Liver (tissue), 8 donors: ENCODE measurements at regions not wholly inside any gene's neighbourhood (a gene's known extent, or its start where the extent isn't known, plus 50 kb on each side); places are given as distances from the start of the nearest gene placed in this dataset.

ENCODE experiments used
- DNase-seq: peaks from one replicate; pipeline ENCODE4 v3.0.0-alpha.2; 2017; ENCODE audit warnings: low spot score
- H3K27ac ChIP-seq, 2 donors: one replicate each; pipeline ENCODE4 v1.7.0; 2013; ENCODE audit warnings: inconsistent platforms in 2 of 2, low read length in 2 of 2, control low read depth in 1 of 2, low read depth in 1 of 2, mild to moderate bottlenecking in 1 of 2
- H3K27me3 ChIP-seq, 4 donors: one replicate each; pipeline versions ENCODE4 v1.6.1 to v1.7.0; 2013; ENCODE audit warnings: low read length in 3 of 4, inconsistent platforms in 1 of 4, mild to moderate bottlenecking in 1 of 4, moderate library complexity in 1 of 4; ENCODE audit not compliant: control insufficient read depth in 4 of 4, insufficient read depth in 4 of 4
- H3K36me3 ChIP-seq, 4 donors: one replicate each; pipeline versions ENCODE4 v1.6.1 to v1.7.0; 2013; ENCODE audit warnings: low read length in 3 of 4, mild to moderate bottlenecking in 3 of 4, low read depth in 1 of 4, moderate library complexity in 1 of 4; ENCODE audit not compliant: control insufficient read depth in 4 of 4, insufficient read depth in 3 of 4
- H3K4me1 ChIP-seq, 4 donors: one replicate each; pipeline versions ENCODE4 v1.6.1 to v1.7.0; 2013; ENCODE audit warnings: low read length in 3 of 4, mild to moderate bottlenecking in 3 of 4, moderate library complexity in 1 of 4; ENCODE audit not compliant: control insufficient read depth in 4 of 4, insufficient read depth in 4 of 4
- H3K4me3 ChIP-seq, 3 donors: one replicate each; pipeline versions ENCODE4 v1.6.1 to v1.7.0; 2013; ENCODE audit warnings: low read length in 3 of 3, control low read depth in 1 of 3, low read depth in 1 of 3, mild to moderate bottlenecking in 1 of 3
- H3K9ac ChIP-seq, 2 donors: one replicate each; pipeline ENCODE4 v1.7.0; 2013; ENCODE audit warnings: low read length in 2 of 2, mild to moderate bottlenecking in 2 of 2, moderate library complexity in 2 of 2, control low read depth in 1 of 2, low read depth in 1 of 2
- H3K9me3 ChIP-seq, 4 donors: one replicate each; pipeline versions ENCODE4 v1.6.1 to v1.7.0; 2013; ENCODE audit warnings: low read length in 3 of 4; ENCODE audit not compliant: control insufficient read depth in 4 of 4
- ATF3 ChIP-seq: IDR thresholded peaks from 2 replicates; pipeline ENCODE4 v1.6.1; 2016; ENCODE audit warnings: antibody characterized with exemption
- CTCF ChIP-seq: fragments of 150-350 bp; IDR thresholded peaks from 2 replicates; pipeline ENCODE4 v1.5.1; 2017; ENCODE audit warnings: improper control_type of control experiment, low read depth, low read length; ENCODE audit not compliant: missing input control
- EGR1 ChIP-seq, 2 donors: IDR thresholded peaks; 2 replicates each; pipeline ENCODE4 v1.6.1; 2016 to 2018; ENCODE audit warnings: antibody characterized with exemption in 2 of 2, low read depth in 2 of 2
- FOXA1 ChIP-seq: IDR thresholded peaks from 2 replicates; pipeline ENCODE4 v1.6.1; 2016; ENCODE audit warnings: antibody characterized with exemption
- FOXA2 ChIP-seq: IDR thresholded peaks from 2 replicates; pipeline ENCODE4 v1.6.1; 2016; ENCODE audit warnings: antibody characterized with exemption
- GABPA ChIP-seq, 2 donors: IDR thresholded peaks in 1 of 2; conservative IDR thresholded peaks in 1 of 2; 2 replicates each; pipeline ENCODE4 v1.6.1; 2016; ENCODE audit warnings: antibody characterized with exemption in 2 of 2, mild to moderate bottlenecking in 1 of 2, moderate library complexity in 1 of 2
- HNF4A ChIP-seq, 2 donors: conservative IDR thresholded peaks; 2 replicates each; pipeline ENCODE4 v1.6.1; 2016; ENCODE audit warnings: antibody characterized with exemption in 2 of 2, mild to moderate bottlenecking in 2 of 2
- HNF4G ChIP-seq: IDR thresholded peaks from 2 replicates; pipeline ENCODE4 v1.6.1; 2016; ENCODE audit warnings: antibody characterized with exemption
- JUND ChIP-seq, 2 donors: IDR thresholded peaks; 2 replicates each; pipeline ENCODE4 v1.6.1; 2016; ENCODE audit warnings: antibody characterized with exemption in 2 of 2
- MAX ChIP-seq: IDR thresholded peaks from 2 replicates; pipeline ENCODE4 v1.6.1; 2016; ENCODE audit warnings: antibody characterized with exemption
- NR2F2 ChIP-seq: IDR thresholded peaks from 2 replicates; pipeline ENCODE4 v1.6.1; 2016; ENCODE audit warnings: antibody characterized with exemption
- RAD21 ChIP-seq, 2 donors: IDR thresholded peaks; 2 replicates each; pipeline ENCODE4 v1.6.1; 2016; ENCODE audit warnings: antibody characterized with exemption in 2 of 2, mild to moderate bottlenecking in 2 of 2
- REST ChIP-seq: IDR thresholded peaks from 2 replicates; pipeline ENCODE4 v1.6.1; 2016; ENCODE audit warnings: antibody characterized with exemption, mild to moderate bottlenecking
- RXRA ChIP-seq, 2 donors: IDR thresholded peaks; 2 replicates each; pipeline ENCODE4 v1.6.1; 2017 to 2018; ENCODE audit warnings: antibody characterized with exemption in 2 of 2, mild to moderate bottlenecking in 1 of 2
- SP1 ChIP-seq: IDR thresholded peaks from 2 replicates; pipeline ENCODE4 v1.6.1; 2018; ENCODE audit warnings: antibody characterized with exemption, mild to moderate bottlenecking
- TAF1 ChIP-seq: conservative IDR thresholded peaks from 2 replicates; pipeline ENCODE4 v1.6.1; 2016; ENCODE audit warnings: antibody characterized with exemption, mild to moderate bottlenecking
- YY1 ChIP-seq: IDR thresholded peaks from 2 replicates; pipeline ENCODE4 v1.6.1; 2016; ENCODE audit warnings: antibody characterized with exemption, mild to moderate bottlenecking
- ZBTB33 ChIP-seq: IDR thresholded peaks from 2 replicates; pipeline ENCODE4 v1.6.1; 2016; ENCODE audit warnings: antibody characterized with exemption
- WGBS: extraction: QIAGEN DNeasy Blood & Tissue Kit; methylation state at CpG from one replicate; pipeline ENCODE4 v1.1.7; 2013; 5-methylcytosine and 5-hydroxymethylcytosine counted together
- donor health status: healthy.
- donor health status: healthy.
- donor health status: healthy.
- donor health status: healthy.
- donor health status: healthy.

- TF ChIP-seq MAX, result no peak
Measured at GRCh38 chr6:109302176-109302575, 80.1 kb downstream of the CD164 start (continued).

GRCh38 chr6:109301418-109301817, 80.8 kb downstream of the CD164 start:
- Histone ChIP-seq H3K27me3 (no peaks in the 10 kb centered on the region), H3K36me3 (no peaks in the 10 kb centered on the region), H3K9ac (no peak overlapping the region), H3K4me3 (no peak overlapping the region), H3K9me3 (no peaks in the 10 kb centered on the region), H3K27ac (no peak overlapping the region), H3K4me1 (peaks cover 0 to 4% (median 1%) of the 10 kb centered on the region in 4 donors)
- DNase-seq, result no peak
- TF ChIP-seq MAX (no peak), FOXA2 (no peak), SP1 (no peak), ATF3 (no peak), YY1 (no peak), GABPA (IDR thresholded peaks at IDR 0.05 in 1 of 2, conservative IDR thresholded peaks at IDR 0.05 in 1 of 2) (no peak), JUND (IDR thresholded peaks at IDR 0.05) (no peak), HNF4A (conservative IDR thresholded peaks at IDR 0.05) (no peak), REST (no peak), EGR1 (IDR thresholded peaks at IDR 0.05; ENCODE audit: low read depth in 2 of 2) (no peak), CTCF (no peak), HNF4G (no peak), RXRA (IDR thresholded peaks at IDR 0.05) (no peak), TAF1 (no peak), NR2F2 (no peak), ZBTB33 (no peak), RAD21 (IDR thresholded peaks at IDR 0.05) (no peak), FOXA1 (no peak)
- 74% methylated on average over 2 of the region's 2 CpGs for WGBS
